Endodermal cell (in vitro differentiated cells): ENCODE measurements at regions not wholly inside any gene's neighbourhood (a gene's known extent, or its start where the extent isn't known, plus 50 kb on each side); places are given as distances from the start of the nearest gene placed in this dataset.

Source experiments
- DNase-seq: peaks from one replicate; pipeline ENCODE4 v3.0.0-alpha.2; 2017
- H3K27ac ChIP-seq: 2 replicates; pipeline ENCODE4 v1.5.1; 2013; ENCODE audit warnings: mild to moderate bottlenecking, low read depth, low read length, moderate library complexity
- H3K27me3 ChIP-seq: 2 replicates; pipeline ENCODE4 v1.6.1; 2013; ENCODE audit warnings: mild to moderate bottlenecking, low read length, moderate library complexity; ENCODE audit not compliant: insufficient read depth, control insufficient read depth, poor library complexity, severe bottlenecking
- H3K36me3 ChIP-seq: 2 replicates; pipeline ENCODE4 v1.7.0; 2013; ENCODE audit warnings: mild to moderate bottlenecking, low read length, moderate library complexity; ENCODE audit not compliant: control insufficient read depth, insufficient read depth
- H3K4me1 ChIP-seq: one replicate; pipeline ENCODE4 v1.7.0; 2013; ENCODE audit warnings: low read length; ENCODE audit not compliant: control insufficient read depth, insufficient read depth
- H3K4me3 ChIP-seq: 2 replicates; pipeline ENCODE4 v1.5.1; 2013; ENCODE audit warnings: mild to moderate bottlenecking, low read length, moderate library complexity
- H3K9ac ChIP-seq: 2 replicates; pipeline ENCODE4 v1.6.1; 2013; ENCODE audit warnings: mild to moderate bottlenecking, low read length, moderate library complexity; ENCODE audit not compliant: poor library complexity, severe bottlenecking; ENCODE audit errors: extremely low read depth
- H3K9me3 ChIP-seq: 2 replicates; pipeline ENCODE4 v1.6.1; 2013; ENCODE audit warnings: mild to moderate bottlenecking, low read length, moderate library complexity; ENCODE audit not compliant: control insufficient read depth
- H3K27ac Mint-ChIP-seq: 2 replicates; pipeline ENCODE4 v1.8.0; 2020; ENCODE audit warnings: mixed read lengths
- H3K27me3 Mint-ChIP-seq: 2 replicates; pipeline ENCODE4 v1.8.0; 2021; ENCODE audit warnings: mild to moderate bottlenecking, mixed read lengths; ENCODE audit not compliant: insufficient read depth
- H3K36me3 Mint-ChIP-seq: 2 replicates; pipeline ENCODE4 v1.8.0; 2020; ENCODE audit warnings: low read depth, mixed read lengths
- H3K4me1 Mint-ChIP-seq: 2 replicates; pipeline ENCODE4 v1.8.0; 2020; ENCODE audit warnings: mixed read lengths
- H3K4me3 Mint-ChIP-seq: 2 replicates; pipeline ENCODE4 v1.8.0; 2020; ENCODE audit warnings: mild to moderate bottlenecking, moderate library complexity, mixed read lengths
- H3K9me3 Mint-ChIP-seq: 2 replicates; pipeline ENCODE4 v1.8.0; 2020; ENCODE audit warnings: mild to moderate bottlenecking, mixed read lengths
- CTCF ChIP-seq: fragments of 200-600 bp; sonication (generic); conservative IDR thresholded peaks from 2 replicates; pipeline ENCODE4 v1.5.0; 2021; ENCODE audit warnings: antibody characterized with exemption, mild to moderate bottlenecking
- WGBS, 2 experiments: methylation state at CpG; one replicate each; pipeline versions ENCODE4 v1.1.5 to v1.1.7; 2013; ENCODE audit warnings: missing lambda C conversion rate in 2 of 2, mixed read lengths in 1 of 2; ENCODE audit not compliant: insufficient coverage in 1 of 2, insufficient read length in 1 of 2; 5-methylcytosine and 5-hydroxymethylcytosine counted together

DNA sequence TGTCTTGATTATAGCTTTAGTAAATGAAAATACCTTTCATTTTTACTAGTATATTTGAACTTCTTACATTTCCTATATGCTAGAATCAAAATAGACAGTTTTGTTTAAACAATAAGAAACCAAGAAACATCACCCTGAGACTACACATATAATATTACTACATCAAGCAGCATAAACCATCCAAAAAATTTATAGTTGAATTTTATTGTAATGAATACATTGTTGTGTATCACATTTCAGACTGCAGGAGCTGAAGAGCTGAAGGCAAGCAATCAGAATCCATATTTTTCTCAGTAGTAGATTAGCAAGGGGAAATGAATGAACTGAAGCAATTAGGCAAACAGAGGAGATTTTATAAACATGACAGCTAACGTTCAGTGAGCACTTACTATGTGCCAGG is 379.2 kb downstream of the BTG1 start:
- TF ChIP-seq CTCF, result no peak
- Mint-ChIP-seq H3K36me3 (no peaks in the 10 kb centered on the region), H3K27me3 (no peaks in the 10 kb centered on the region), H3K4me3 (no peak overlapping the region), H3K27ac (no peak overlapping the region), H3K4me1 (no peaks in the 10 kb centered on the region), H3K9me3 (no peaks in the 10 kb centered on the region)
- Histone ChIP-seq H3K4me1 (no peaks in the 10 kb centered on the region), H3K4me3 (no peak overlapping the region), H3K27me3 (no peaks in the 10 kb centered on the region), H3K36me3 (no peaks in the 10 kb centered on the region), H3K27ac (no peak overlapping the region), H3K9ac (no peak overlapping the region), H3K9me3 (no peaks in the 10 kb centered on the region)
- WGBS, 2 experiments, result 89% methylated on average over 1 of the region's 1 CpG; no CpG with 5 or more reads in 1 of the 2 experiments
- DNase-seq, result no peak

GRCh38 chr12:91763654-91764370 is 381.8 kb downstream of the BTG1 start:
- WGBS, 2 experiments, result 88 to 92% methylated on average over 2 to 5 of the region's 5 CpGs
- H3K27ac Mint-ChIP-seq, result no peak overlapping the region

DNA sequence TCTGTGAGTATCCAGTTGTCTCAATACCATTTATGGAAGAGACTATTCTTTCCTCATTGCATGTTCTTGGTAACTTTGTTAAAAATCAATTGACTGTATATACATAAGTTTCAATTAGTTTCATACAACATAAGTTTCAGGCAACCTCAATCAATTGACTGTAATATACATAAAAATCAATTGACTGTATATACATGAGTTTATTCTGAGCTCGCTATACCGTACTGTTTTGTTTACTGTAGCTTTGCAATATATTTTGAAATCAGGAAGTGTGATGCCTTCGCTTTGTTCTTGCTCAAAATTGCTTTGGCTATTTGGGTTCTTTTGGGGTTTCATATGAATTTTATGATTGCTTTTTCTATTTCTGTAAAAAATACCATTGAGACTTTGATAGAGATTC is 392.0 kb downstream of the BTG1 start:
- peaks cover 20% of the 10 kb centered on the region for H3K9me3 Mint-ChIP-seq
- no peaks in the 10 kb centered on the region for H3K27me3 Mint-ChIP-seq
- H3K4me1 Mint-ChIP-seq, result no peaks in the 10 kb centered on the region
- Histone ChIP-seq H3K4me3 (no peak overlapping the region), H3K27ac (no peak overlapping the region), H3K9me3 (peaks cover 13% of the 10 kb centered on the region), H3K36me3 (no peaks in the 10 kb centered on the region), H3K9ac (no peak overlapping the region), H3K4me1 (no peaks in the 10 kb centered on the region), H3K27me3 (no peaks in the 10 kb centered on the region)
- 70 to 98% methylated on average over 2 to 3 of the region's 3 CpGs for WGBS, 2 experiments
- H3K27ac Mint-ChIP-seq, result no peak overlapping the region
- no peak for DNase-seq
- H3K36me3 Mint-ChIP-seq, result no peaks in the 10 kb centered on the region
- TF ChIP-seq CTCF, result no peak
- no peak overlapping the region for H3K4me3 Mint-ChIP-seq

More at GRCh38 chr12:91763654-91764370, 381.8 kb downstream of the BTG1 start:
- no peaks in the 10 kb centered on the region for H3K27me3 ChIP-seq
- no peaks in the 10 kb centered on the region for H3K4me1 Mint-ChIP-seq
- no peaks in the 10 kb centered on the region for H3K36me3 ChIP-seq
- no peaks in the 10 kb centered on the region for H3K36me3 Mint-ChIP-seq
- H3K27me3 Mint-ChIP-seq, result no peaks in the 10 kb centered on the region
- no peak for TF ChIP-seq CTCF
- no peak overlapping the region for H3K9ac ChIP-seq
- DNase-seq, result no peak
- no peaks in the 10 kb centered on the region for H3K9me3 Mint-ChIP-seq
- H3K4me3 ChIP-seq, result no peak overlapping the region
- no peaks in the 10 kb centered on the region for H3K4me1 ChIP-seq
- no peak overlapping the region for H3K27ac ChIP-seq
- no peak overlapping the region for H3K4me3 Mint-ChIP-seq
- H3K9me3 ChIP-seq, result no peaks in the 10 kb centered on the region
